Heart right ventricle (tissue), 16 donors: ENCODE measurements at regions not wholly inside any gene's neighbourhood (a gene's known extent, or its start where the extent isn't known, plus 50 kb on each side); places are given as distances from the start of the nearest gene placed in this dataset.
"Not testable (repeated sequence)": the region's sequence is repeated elsewhere in the genome, so short reads cannot be mapped to it uniquely, and the experiment has no call there.

ENCODE experiments used
- ATAC-seq, 8 donors: fragments of 200-7000 bp; cut with Tn5 transposase; one replicate each; pipeline ENCODE4 v1.9.1; 2020; ENCODE audit warnings: mild to moderate bottlenecking in 8 of 8, moderate library complexity in 8 of 8, moderate number of reproducible peaks in 1 of 8
- DNase-seq, 2 donors: peaks; one replicate each; pipeline ENCODE4 v3.0.0-alpha.2; 2020
- H3K27ac ChIP-seq, 10 donors: fragments of 200-600 bp; sonication (generic) in 2 of 10; one replicate each; pipeline versions ENCODE4 v1.5.0 to v1.8.0; 2020 to 2022; ENCODE audit warnings: mild to moderate bottlenecking in 3 of 10
- H3K27me3 ChIP-seq, 7 donors: fragments of 200-600 bp; one replicate each; pipeline ENCODE4 v1.8.0; 2021 to 2022; ENCODE audit warnings: mild to moderate bottlenecking in 2 of 7
- H3K36me3 ChIP-seq, 9 donors: fragments of 200-600 bp; sonication (generic) in 1 of 9; one replicate each; pipeline versions ENCODE4 v1.5.0 to v1.8.0; 2020 to 2022; ENCODE audit warnings: mild to moderate bottlenecking in 2 of 9
- H3K4me1 ChIP-seq, 9 donors: fragments of 200-600 bp; sonication (generic) in 1 of 9; one replicate each; pipeline versions ENCODE4 v1.5.0 to v1.8.0; 2020 to 2022; ENCODE audit warnings: mild to moderate bottlenecking in 4 of 9
- H3K4me3 ChIP-seq, 10 donors: fragments of 200-600 bp; sonication (generic) in 2 of 10; one replicate each; pipeline versions ENCODE4 v1.5.0 to v1.8.0; 2020 to 2022; ENCODE audit warnings: mild to moderate bottlenecking in 7 of 10, moderate library complexity in 2 of 10
- H3K9me3 ChIP-seq, 11 donors: fragments of 200-600 bp in 10 of 11; sonication (generic) in 2 of 11; one replicate each; pipeline versions ENCODE4 v1.5.0 to v1.8.0; 2013 to 2022; ENCODE audit warnings: mild to moderate bottlenecking in 2 of 11, control low read depth in 1 of 11, moderate library complexity in 1 of 11
- WGBS, 2 donors: extraction: QIAGEN DNeasy Blood & Tissue Kit; methylation state at CpG; one replicate each; pipeline ENCODE4 v1.1.7; 2013; ENCODE audit warnings: inconsistent platforms in 1 of 2; 5-methylcytosine and 5-hydroxymethylcytosine counted together
- intact Hi-C, 10 donors: fragments of 100-400 bp; cut with DNase I; formaldehyde crosslinking; loops; one replicate each; pipeline versions ENCODE4 v1.11.1 to v1.14.2; 2022
- TF ChIP-seq, protein P1 (sequence below), 9 donors: fragments of 200-600 bp; sonication (generic) in 2 of 9; IDR thresholded peaks; one replicate each; pipeline versions ENCODE4 v1.5.0 to v1.8.0; 2021 to 2022; ENCODE audit warnings: antibody characterized with exemption in 9 of 9, mild to moderate bottlenecking in 5 of 9, moderate library complexity in 1 of 9
- donor health status: Arrhythmogenic right ventricular cardiomyopathy.
- donor health status: ischemic (EF 13 %, LVEDD 7.1; RV severe dilation, severe dysfunction).
- donor health status: healthy with polysubstance abuse.
- donor health status: DM: no; HTN: yes; CAD: no.
- donor health status: DM: no; HTN: no; CAD: no.
- donor health status: ischemic (EF 25% LVEDD 6.9; RV normal size, moderate dysfunction).
- donor health status: ischemic (EF 25% LVEDD 5.7; RV mildly dilated, moderate dysfunction).
- donor health status: healthy.
- donor health status: DM: yes; HTN: yes; CAD: no.
- donor health status: Ischemic cardiomyopathy.
- donor health status: ischemic (EF 35%, LVEDD 5.7; RV mildly dilated, moderate dysfunction).
- donor health status: nonischemic (EF 11% LVEDD 7.7; RV severe dilation, severe dysfunction).
- donor health status: DM: yes; HTN: yes; CAD: no.
- donor health status: PGD.
- donor health status: ischemic (EF 29% LVEDD 5.4; RV normal size, mild dysfunction).
- donor health status: nonischemic (EF 23%, LVEDD 6.1; RV moderate dilation, normal function).

DNA sequence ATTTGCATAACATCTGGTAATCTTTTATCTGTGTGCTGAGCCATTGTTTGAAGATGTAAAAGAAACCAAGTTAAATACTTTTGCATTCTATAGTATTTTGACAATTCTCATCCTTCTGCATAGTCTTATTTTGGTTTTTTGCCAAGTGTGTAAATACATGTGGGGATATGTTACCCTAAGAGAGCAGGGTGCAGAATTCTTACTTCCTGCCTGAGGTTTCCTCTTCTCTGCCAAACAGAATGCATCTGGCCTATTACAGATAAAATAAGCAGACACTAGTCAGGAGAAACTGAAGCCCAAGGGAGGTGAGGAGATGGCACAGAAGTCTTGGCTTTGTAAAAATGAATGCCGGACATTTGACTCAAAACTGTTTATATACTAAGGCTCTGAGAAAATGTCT lies 462.1 kb downstream of the TMEM38B start:
- TF ChIP-seq, protein P1, sequence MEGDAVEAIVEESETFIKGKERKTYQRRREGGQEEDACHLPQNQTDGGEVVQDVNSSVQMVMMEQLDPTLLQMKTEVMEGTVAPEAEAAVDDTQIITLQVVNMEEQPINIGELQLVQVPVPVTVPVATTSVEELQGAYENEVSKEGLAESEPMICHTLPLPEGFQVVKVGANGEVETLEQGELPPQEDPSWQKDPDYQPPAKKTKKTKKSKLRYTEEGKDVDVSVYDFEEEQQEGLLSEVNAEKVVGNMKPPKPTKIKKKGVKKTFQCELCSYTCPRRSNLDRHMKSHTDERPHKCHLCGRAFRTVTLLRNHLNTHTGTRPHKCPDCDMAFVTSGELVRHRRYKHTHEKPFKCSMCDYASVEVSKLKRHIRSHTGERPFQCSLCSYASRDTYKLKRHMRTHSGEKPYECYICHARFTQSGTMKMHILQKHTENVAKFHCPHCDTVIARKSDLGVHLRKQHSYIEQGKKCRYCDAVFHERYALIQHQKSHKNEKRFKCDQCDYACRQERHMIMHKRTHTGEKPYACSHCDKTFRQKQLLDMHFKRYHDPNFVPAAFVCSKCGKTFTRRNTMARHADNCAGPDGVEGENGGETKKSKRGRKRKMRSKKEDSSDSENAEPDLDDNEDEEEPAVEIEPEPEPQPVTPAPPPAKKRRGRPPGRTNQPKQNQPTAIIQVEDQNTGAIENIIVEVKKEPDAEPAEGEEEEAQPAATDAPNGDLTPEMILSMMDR (IDR thresholded peaks at IDR 0.05): no peak
- ATAC-seq: no peak
- intact Hi-C loops: no loop called here
- Histone ChIP-seq H3K4me1 (no peaks in the 10 kb centered on the region), H3K4me3 (no peak overlapping the region), H3K27me3 (no peaks in the 10 kb centered on the region), H3K9me3 (no peaks in the 10 kb centered on the region), H3K27ac (no peak overlapping the region), H3K36me3 (no peaks in the 10 kb centered on the region)
- 33 to 59% methylated on average over 1 of the region's 1 CpG for WGBS, 2 donors
- no peak for DNase-seq

DNA sequence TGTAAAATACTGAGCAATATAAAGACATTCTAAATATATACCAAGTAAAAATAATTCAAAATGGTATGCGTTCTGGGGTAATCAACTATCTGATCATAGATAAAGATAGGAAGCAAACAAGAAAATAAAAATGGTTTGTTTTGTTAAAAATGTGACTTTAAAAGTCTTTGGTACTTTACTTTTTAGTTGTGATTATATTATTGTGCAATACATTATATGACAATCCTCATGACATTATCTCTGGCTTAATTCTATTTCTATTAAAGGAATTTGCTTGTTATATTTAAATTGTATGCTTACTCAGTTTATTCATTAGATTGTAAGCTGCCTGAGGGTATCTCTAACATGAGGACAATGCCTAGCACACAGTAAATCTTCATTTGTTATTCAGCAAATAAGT lies 477.9 kb downstream of the TMEM38B start:
- no peak for DNase-seq
- ATAC-seq: no peak

GRCh38 chr9:106174346-106174745 lies 480.0 kb downstream of the TMEM38B start:
- Histone ChIP-seq H3K4me3 (no peak overlapping the region), H3K4me1 (no peaks in the 10 kb centered on the region), H3K9me3 (no peaks in the 10 kb centered on the region), H3K27me3 (no peaks in the 10 kb centered on the region), H3K36me3 (no peaks in the 10 kb centered on the region), H3K27ac (no peak overlapping the region)
- DNase-seq: no peak
- TF ChIP-seq, protein P1 (IDR thresholded peaks at IDR 0.05): no peak
- 69 to 73% methylated on average over 2 of the region's 2 CpGs for WGBS, 2 donors
- no peak for ATAC-seq
- intact Hi-C loops: no loop called here

More for the DNA sequence above, 477.9 kb downstream of the TMEM38B start:
- Histone ChIP-seq H3K27ac (no peak overlapping the region), H3K4me3 (no peak overlapping the region), H3K36me3 (no peaks in the 10 kb centered on the region), H3K4me1 (no peaks in the 10 kb centered on the region), H3K27me3 (no peaks in the 10 kb centered on the region), H3K9me3 (peaks cover 0 to 5% (median 0%) of the 10 kb centered on the region in 11 donors)
- intact Hi-C loops: no loop called here
- TF ChIP-seq, protein P1 (IDR thresholded peaks at IDR 0.05): no peak
- 79 to 81% methylated on average over 1 of the region's 1 CpG for WGBS, 2 donors

DNA sequence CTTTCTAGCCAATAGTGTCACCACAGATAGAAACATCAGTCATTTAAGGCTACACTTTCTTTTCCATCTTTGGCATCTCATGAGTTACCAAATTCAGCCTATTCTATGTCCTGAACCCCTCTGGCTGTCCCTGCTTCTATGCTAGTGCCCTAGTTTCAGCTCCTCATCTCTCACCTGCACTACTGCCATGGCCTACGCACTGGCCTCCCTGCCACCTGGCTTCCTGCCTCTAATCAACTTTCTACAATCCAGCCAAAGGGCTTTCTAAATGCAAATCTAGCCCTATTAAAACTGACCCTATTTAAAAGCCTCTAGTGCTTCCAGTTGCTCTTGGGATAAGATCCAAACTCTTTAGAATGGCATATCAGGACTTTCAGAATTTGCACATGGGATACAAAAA lies 482.9 kb downstream of the TMEM38B start:
- Histone ChIP-seq H3K27ac (no peak overlapping the region), H3K4me3 (no peak overlapping the region), H3K9me3 (no peaks in the 10 kb centered on the region), H3K4me1 (no peaks in the 10 kb centered on the region), H3K27me3 (no peaks in the 10 kb centered on the region), H3K36me3 (no peaks in the 10 kb centered on the region)
- no peak for DNase-seq
- intact Hi-C loops: no loop called here
- TF ChIP-seq, protein P1 (IDR thresholded peaks at IDR 0.05): no peak
- WGBS, 2 donors: 71 to 77% methylated on average over 1 of the region's 1 CpG
- ATAC-seq: no peak

- Histone ChIP-seq H3K4me1 (no peaks in the 10 kb centered on the region), H3K27me3 (no peaks in the 10 kb centered on the region), H3K9me3 (no peaks in the 10 kb centered on the region), H3K27ac (no peak overlapping the region), H3K4me3 (no peak overlapping the region), H3K36me3 (no peaks in the 10 kb centered on the region)
- WGBS, 2 donors: 93 to 94% methylated on average over 3 of the region's 3 CpGs
- DNase-seq (no peak), ATAC-seq (no peak)
- intact Hi-C loops: no loop called here
- TF ChIP-seq, protein P1 (IDR thresholded peaks at IDR 0.05): no peak
Observed at GRCh38 chr9:106179191-106179590, 484.9 kb downstream of the TMEM38B start.

- H3K4me1 ChIP-seq, H3K36me3 ChIP-seq, H3K4me3 ChIP-seq, DNase-seq, intact Hi-C loops, ATAC-seq, H3K27me3 ChIP-seq, H3K27ac ChIP-seq: not testable (repeated sequence)
- WGBS, 2 donors: 84% methylated on average over 8 of the region's 8 CpGs
- H3K9me3 ChIP-seq: peaks cover 0 to 32% (median 2%) of the 10 kb centered on the region in 11 donors
Observed at GRCh38 chr9:106203815-106204516, 509.6 kb downstream of the TMEM38B start.
